ENCODE measurements at regions not wholly inside any gene's neighbourhood (a gene's known extent, or its start where the extent isn't known, plus 50 kb on each side); places are given as distances from the start of the nearest gene placed in this dataset.

- TF ChIP-seq, protein P1, sequence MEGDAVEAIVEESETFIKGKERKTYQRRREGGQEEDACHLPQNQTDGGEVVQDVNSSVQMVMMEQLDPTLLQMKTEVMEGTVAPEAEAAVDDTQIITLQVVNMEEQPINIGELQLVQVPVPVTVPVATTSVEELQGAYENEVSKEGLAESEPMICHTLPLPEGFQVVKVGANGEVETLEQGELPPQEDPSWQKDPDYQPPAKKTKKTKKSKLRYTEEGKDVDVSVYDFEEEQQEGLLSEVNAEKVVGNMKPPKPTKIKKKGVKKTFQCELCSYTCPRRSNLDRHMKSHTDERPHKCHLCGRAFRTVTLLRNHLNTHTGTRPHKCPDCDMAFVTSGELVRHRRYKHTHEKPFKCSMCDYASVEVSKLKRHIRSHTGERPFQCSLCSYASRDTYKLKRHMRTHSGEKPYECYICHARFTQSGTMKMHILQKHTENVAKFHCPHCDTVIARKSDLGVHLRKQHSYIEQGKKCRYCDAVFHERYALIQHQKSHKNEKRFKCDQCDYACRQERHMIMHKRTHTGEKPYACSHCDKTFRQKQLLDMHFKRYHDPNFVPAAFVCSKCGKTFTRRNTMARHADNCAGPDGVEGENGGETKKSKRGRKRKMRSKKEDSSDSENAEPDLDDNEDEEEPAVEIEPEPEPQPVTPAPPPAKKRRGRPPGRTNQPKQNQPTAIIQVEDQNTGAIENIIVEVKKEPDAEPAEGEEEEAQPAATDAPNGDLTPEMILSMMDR (IDR thresholded peaks at IDR 0.05; ENCODE audit: insufficient read depth, low read length, poor library complexity, severe bottlenecking), result no peak
- Histone ChIP-seq H3K4me3 (ENCODE audit: low read depth, low read length) (no peak overlapping the region), H3K36me3 (ENCODE audit: control insufficient read depth, insufficient read depth, low read length) (no peaks in the 10 kb centered on the region), H3K27me3 (ENCODE audit: control insufficient read depth, insufficient read depth, low read length) (no peaks in the 10 kb centered on the region)
- DNase-seq (ENCODE audit: low read depth), result no peak
Observed at GRCh38 chr10:130927157-130927556, 384.4 kb downstream of the TCERG1L start.

- Histone ChIP-seq H3K27me3 (ENCODE audit: control insufficient read depth, insufficient read depth, low read length) (no peaks in the 10 kb centered on the region), H3K36me3 (ENCODE audit: control insufficient read depth, insufficient read depth, low read length) (no peaks in the 10 kb centered on the region), H3K4me3 (ENCODE audit: low read depth, low read length) (no peak overlapping the region)
- DNase-seq (ENCODE audit: low read depth), result no peak
- TF ChIP-seq, protein P1 (IDR thresholded peaks at IDR 0.05; ENCODE audit: insufficient read depth, low read length, poor library complexity, severe bottlenecking), result no peak
Observed at GRCh38 chr10:130928306-130928705, 383.2 kb downstream of the TCERG1L start.

DNA sequence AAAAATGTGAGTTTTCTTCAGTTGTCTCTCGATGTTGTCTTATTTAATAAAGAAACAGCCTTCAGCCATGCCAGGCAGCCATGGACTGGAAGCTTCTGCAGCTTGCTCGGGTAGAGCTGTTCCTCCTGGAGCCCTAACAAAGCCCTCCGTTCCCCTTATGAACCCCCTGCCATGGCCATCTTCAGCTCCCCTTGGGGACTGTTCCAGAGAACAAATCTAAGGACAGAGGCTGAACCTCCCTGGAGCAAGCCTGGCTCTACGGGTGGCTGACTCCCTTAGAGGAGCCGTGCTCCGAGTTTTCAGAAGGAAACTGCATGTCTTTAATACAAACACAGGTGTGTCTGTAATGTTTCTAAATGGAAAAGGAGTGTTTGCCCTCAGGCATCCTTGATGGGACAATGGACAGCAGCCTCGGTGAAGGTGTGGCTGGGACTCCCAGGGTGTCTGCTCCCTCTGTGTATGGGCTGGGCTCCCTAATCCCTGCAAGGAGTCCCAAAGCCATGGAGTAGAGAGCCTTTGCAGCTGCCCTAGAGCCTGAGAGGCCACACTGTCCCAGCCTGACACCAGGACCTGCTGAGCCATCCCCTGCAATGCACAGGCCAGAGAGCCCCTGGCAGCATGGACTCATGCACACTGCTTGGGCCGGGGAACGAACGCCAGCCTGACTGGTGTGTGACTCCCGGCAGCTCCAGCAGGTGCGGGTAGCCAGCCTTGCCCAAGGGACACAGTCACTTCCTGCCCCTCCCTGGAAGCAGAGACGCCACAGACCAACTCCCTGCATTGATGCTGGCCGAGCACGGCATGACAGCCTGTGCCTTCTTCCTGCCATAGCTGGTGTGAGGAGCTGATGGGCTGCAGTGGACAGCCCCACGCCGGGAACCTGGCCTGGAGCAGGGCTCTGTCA is 381.8 kb downstream of the TCERG1L start:
- H3K36me3 ChIP-seq (ENCODE audit: control insufficient read depth, insufficient read depth, low read length), result no peaks in the 10 kb centered on the region
- H3K27me3 ChIP-seq (ENCODE audit: control insufficient read depth, insufficient read depth, low read length), result no peaks in the 10 kb centered on the region
- H3K4me3 ChIP-seq (ENCODE audit: low read depth, low read length), result no peak overlapping the region
- TF ChIP-seq, protein P1 (IDR thresholded peaks at IDR 0.05; ENCODE audit: insufficient read depth, low read length, poor library complexity, severe bottlenecking), result no peak
- no peak for DNase-seq (ENCODE audit: low read depth)

DNA sequence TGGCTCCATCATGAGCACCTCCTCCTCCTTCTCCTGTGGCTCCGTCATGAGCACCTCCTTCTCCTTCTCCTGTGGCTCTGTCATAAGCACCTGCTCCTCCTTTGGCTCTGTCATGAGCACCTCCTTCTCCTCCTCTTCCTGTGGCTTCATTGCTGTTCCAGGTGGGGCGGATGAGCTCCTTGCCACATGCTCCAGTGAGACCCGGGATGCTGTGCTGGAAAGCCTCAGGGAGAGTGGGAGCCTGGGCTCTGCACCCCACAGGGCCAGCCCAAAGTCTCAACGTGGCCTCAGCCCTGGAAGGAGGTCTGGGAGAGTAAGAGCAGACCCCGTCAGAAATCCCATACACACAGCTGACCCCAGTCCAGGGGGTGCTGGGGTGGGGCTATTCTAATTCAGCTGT is 380.7 kb downstream of the TCERG1L start:
- no peak for DNase-seq (ENCODE audit: low read depth)
- Histone ChIP-seq H3K4me3 (ENCODE audit: low read depth, low read length) (no peak overlapping the region), H3K27me3 (ENCODE audit: control insufficient read depth, insufficient read depth, low read length) (no peaks in the 10 kb centered on the region), H3K36me3 (ENCODE audit: control insufficient read depth, insufficient read depth, low read length) (no peaks in the 10 kb centered on the region)
- TF ChIP-seq, protein P1 (IDR thresholded peaks at IDR 0.05; ENCODE audit: insufficient read depth, low read length, poor library complexity, severe bottlenecking), result no peak

GRCh38 chr10:130931256-130931655 is 380.3 kb downstream of the TCERG1L start:
- H3K4me3 ChIP-seq (ENCODE audit: low read depth, low read length), result no peak overlapping the region
- no peak for DNase-seq (ENCODE audit: low read depth)
- no peaks in the 10 kb centered on the region for H3K27me3 ChIP-seq (ENCODE audit: control insufficient read depth, insufficient read depth, low read length)
- no peaks in the 10 kb centered on the region for H3K36me3 ChIP-seq (ENCODE audit: control insufficient read depth, insufficient read depth, low read length)
- TF ChIP-seq, protein P1 (IDR thresholded peaks at IDR 0.05; ENCODE audit: insufficient read depth, low read length, poor library complexity, severe bottlenecking), result no peak
